Parathyroid adenoma (tissue), 2 donors: ENCODE measurements at regions not wholly inside any gene's neighbourhood (a gene's known extent, or its start where the extent isn't known, plus 50 kb on each side); places are given as distances from the start of the nearest gene placed in this dataset.

Experiments used
- H2AFZ ChIP-seq: fragments of 300-600 bp; sonication (generic); one replicate; pipeline ENCODE4 v1.7.0; 2017; ENCODE audit warnings: antibody characterized with exemption, mild to moderate bottlenecking
- H3K27ac ChIP-seq: fragments of 300-600 bp; sonication (generic); one replicate; pipeline ENCODE4 v1.7.0; 2017
- H3K27me3 ChIP-seq: fragments of 300-600 bp; sonication (generic); one replicate; pipeline ENCODE4 v1.7.0; 2017; ENCODE audit warnings: low read length; ENCODE audit not compliant: control insufficient read depth, insufficient read depth
- H3K36me3 ChIP-seq: fragments of 300-600 bp; sonication (generic); one replicate; pipeline ENCODE4 v1.7.0; 2017; ENCODE audit warnings: low read length; ENCODE audit not compliant: control insufficient read depth, insufficient read depth
- H3K4me1 ChIP-seq: fragments of 300-600 bp; sonication (generic); one replicate; pipeline ENCODE4 v1.7.0; 2017; ENCODE audit warnings: control low read depth
- H3K4me2 ChIP-seq: fragments of 300-600 bp; sonication (generic); one replicate; pipeline ENCODE4 v1.7.0; 2017; ENCODE audit warnings: low read length
- H3K4me3 ChIP-seq: fragments of 300-600 bp; sonication (generic); one replicate; pipeline ENCODE4 v1.7.0; 2017; ENCODE audit warnings: low read depth, low read length
- H3K79me2 ChIP-seq: fragments of 300-600 bp; sonication (generic); one replicate; pipeline ENCODE4 v1.7.0; 2017; ENCODE audit warnings: control low read depth
- H3K9ac ChIP-seq: fragments of 300-600 bp; sonication (generic); one replicate; pipeline ENCODE4 v1.7.0; 2017; ENCODE audit warnings: mild to moderate bottlenecking
- H3K9me3 ChIP-seq: fragments of 300-600 bp; sonication (generic); one replicate; pipeline ENCODE4 v1.7.0; 2017; ENCODE audit warnings: low read length; ENCODE audit not compliant: control insufficient read depth
- CTCF ChIP-seq: fragments of 300-600 bp; sonication (generic); IDR thresholded peaks from one replicate; pipeline ENCODE4 v1.7.0; 2017; ENCODE audit warnings: antibody characterized with exemption, mild to moderate bottlenecking
- donor health status: primary hyperparathyroidism.

- no peaks in the 10 kb centered on the region for H3K4me1 ChIP-seq
- no peak overlapping the region for H3K27ac ChIP-seq
- no peak overlapping the region for H3K4me3 ChIP-seq
- no peak overlapping the region for H2AFZ ChIP-seq
- H3K27me3 ChIP-seq, result no peaks in the 10 kb centered on the region
- H3K9ac ChIP-seq, result no peak overlapping the region
- H3K4me2 ChIP-seq, result no peak overlapping the region
- no peaks in the 10 kb centered on the region for H3K79me2 ChIP-seq
- H3K36me3 ChIP-seq, result no peaks in the 10 kb centered on the region
- no peak for TF ChIP-seq CTCF
- H3K9me3 ChIP-seq, result no peaks in the 10 kb centered on the region
Observed at GRCh38 chr16:60302261-60302660, 1568.1 kb upstream of the GOT2 start.

GRCh38 chr16:60299241-60299776 lies 1565.2 kb upstream of the GOT2 start:
- Histone ChIP-seq H3K9me3 (no peaks in the 10 kb centered on the region), H3K4me3 (no peak overlapping the region)

GRCh38 chr16:60295451-60295850 lies 1561.3 kb upstream of the GOT2 start:
- H3K79me2 ChIP-seq, result no peaks in the 10 kb centered on the region
- H3K27ac ChIP-seq, result no peak overlapping the region
- no peak overlapping the region for H3K9ac ChIP-seq
- H3K9me3 ChIP-seq, result no peaks in the 10 kb centered on the region
- H3K36me3 ChIP-seq, result no peaks in the 10 kb centered on the region
- H3K4me3 ChIP-seq, result no peak overlapping the region
- no peak overlapping the region for H2AFZ ChIP-seq
- H3K4me1 ChIP-seq, result no peaks in the 10 kb centered on the region
- no peaks in the 10 kb centered on the region for H3K27me3 ChIP-seq
- no peak overlapping the region for H3K4me2 ChIP-seq
- TF ChIP-seq CTCF, result no peak

More at GRCh38 chr16:60299241-60299776, 1565.2 kb upstream of the GOT2 start:
- H3K27me3 ChIP-seq, result no peaks in the 10 kb centered on the region
- no peak overlapping the region for H3K9ac ChIP-seq
- no peak overlapping the region for H3K27ac ChIP-seq
- no peaks in the 10 kb centered on the region for H3K4me1 ChIP-seq
- H3K4me2 ChIP-seq, result no peak overlapping the region
- no peak overlapping the region for H2AFZ ChIP-seq
- no peak for TF ChIP-seq CTCF
- H3K36me3 ChIP-seq, result no peaks in the 10 kb centered on the region
- H3K79me2 ChIP-seq, result no peaks in the 10 kb centered on the region

- Histone ChIP-seq H3K9ac (no peak overlapping the region), H2AFZ (no peak overlapping the region), H3K79me2 (no peaks in the 10 kb centered on the region), H3K4me3 (no peak overlapping the region), H3K36me3 (no peaks in the 10 kb centered on the region), H3K27me3 (no peaks in the 10 kb centered on the region), H3K27ac (no peak overlapping the region), H3K4me1 (no peaks in the 10 kb centered on the region), H3K9me3 (no peaks in the 10 kb centered on the region), H3K4me2 (no peak overlapping the region)
- TF ChIP-seq CTCF, result no peak
Observed at GRCh38 chr16:60285794-60286193, 1551.7 kb upstream of the GOT2 start.

GRCh38 chr16:60279061-60279665 lies 1545.0 kb upstream of the GOT2 start:
- H3K4me3 ChIP-seq, result no peak overlapping the region
- TF ChIP-seq CTCF, result no peak
- no peak overlapping the region for H3K27ac ChIP-seq

More at GRCh38 chr16:60279061-60279665, 1545.0 kb upstream of the GOT2 start:
- Histone ChIP-seq H3K9me3 (no peaks in the 10 kb centered on the region), H3K9ac (no peak overlapping the region), H3K27me3 (no peaks in the 10 kb centered on the region), H3K4me1 (no peaks in the 10 kb centered on the region), H3K79me2 (no peaks in the 10 kb centered on the region), H2AFZ (no peak overlapping the region), H3K4me2 (no peak overlapping the region), H3K36me3 (no peaks in the 10 kb centered on the region)
